DND-41 (cell line): ENCODE measurements at regions not wholly inside any gene's neighbourhood (a gene's known extent, or its start where the extent isn't known, plus 50 kb on each side); places are given as distances from the start of the nearest gene placed in this dataset.
"Not testable (repeated sequence)": the region's sequence is repeated elsewhere in the genome, so short reads cannot be mapped to it uniquely, and the experiment has no call there.

Source experiments
- ATAC-seq: fragments of 200-7000 bp; cut with Tn5 transposase; 3 replicates; pipeline ENCODE4 v1.9.1; 2021; ENCODE audit warnings: low read depth; ENCODE audit not compliant: insufficient read depth
- DNase-seq: peaks from one replicate; pipeline ENCODE4 v3.0.0-alpha.2; 2020
- H2AFZ ChIP-seq: 2 replicates; pipeline ENCODE4 v1.6.0; 2012; ENCODE audit warnings: low read depth, low read length
- H3K27ac ChIP-seq: 2 replicates; pipeline ENCODE4 v1.5.1; 2012; ENCODE audit warnings: low read length, inconsistent platforms
- H3K27me3 ChIP-seq: fragments of 200-600 bp; sonication (generic); 2 replicates; pipeline ENCODE4 v1.6.0; 2012; ENCODE audit warnings: low read length, mild to moderate bottlenecking, inconsistent platforms; ENCODE audit not compliant: insufficient read depth, poor library complexity
- H3K36me3 ChIP-seq: 2 replicates; pipeline ENCODE4 v1.5.1; 2012; ENCODE audit warnings: low read length, inconsistent platforms; ENCODE audit not compliant: insufficient read depth
- H3K4me1 ChIP-seq: 2 replicates; pipeline ENCODE4 v1.5.1; 2012; ENCODE audit warnings: mild to moderate bottlenecking, low read length; ENCODE audit not compliant: insufficient read depth
- H3K4me2 ChIP-seq: 2 replicates; pipeline ENCODE4 v1.6.0; 2012; ENCODE audit warnings: mild to moderate bottlenecking, moderate library complexity, low read length, inconsistent platforms; ENCODE audit not compliant: insufficient read depth
- H3K4me3 ChIP-seq, 2 experiments: fragments of 200-600 bp in 1 of 2; shearing (Covaris generic) in 1 of 2; 2 replicates each; pipeline ENCODE4 v1.5.1; 2012 to 2016; ENCODE audit warnings: inconsistent platforms in 2 of 2, low read length in 2 of 2, mild to moderate bottlenecking in 2 of 2, low read depth in 1 of 2, moderate library complexity in 1 of 2
- H3K79me2 ChIP-seq: 2 replicates; pipeline ENCODE4 v1.6.0; 2012; ENCODE audit warnings: low read length, inconsistent platforms; ENCODE audit not compliant: insufficient read depth
- H3K9ac ChIP-seq: 2 replicates; pipeline ENCODE4 v1.6.0; 2012; ENCODE audit warnings: low read depth, mild to moderate bottlenecking, inconsistent platforms, low read length, moderate library complexity
- H3K9me3 ChIP-seq: 2 replicates; pipeline ENCODE4 v1.5.1; 2012; ENCODE audit warnings: low read length, moderate library complexity, mild to moderate bottlenecking, inconsistent platforms; ENCODE audit not compliant: insufficient read depth, severe bottlenecking
- H4K20me1 ChIP-seq: 2 replicates; pipeline ENCODE4 v1.6.0; 2012; ENCODE audit warnings: low read length; ENCODE audit not compliant: insufficient read depth
- CTCF ChIP-seq: IDR thresholded peaks from 2 replicates; pipeline ENCODE4 v1.5.1; 2012; ENCODE audit warnings: borderline replicate concordance, low read length, moderate library complexity, mild to moderate bottlenecking; ENCODE audit not compliant: poor library complexity, severe bottlenecking; ENCODE audit errors: extremely low read depth
- EZH2 ChIP-seq: IDR thresholded peaks from 3 replicates; pipeline ENCODE4 v1.6.1; 2012; ENCODE audit warnings: borderline replicate concordance, low read depth, mild to moderate bottlenecking, moderate library complexity, low read length, inconsistent platforms; ENCODE audit not compliant: severe bottlenecking

DNA sequence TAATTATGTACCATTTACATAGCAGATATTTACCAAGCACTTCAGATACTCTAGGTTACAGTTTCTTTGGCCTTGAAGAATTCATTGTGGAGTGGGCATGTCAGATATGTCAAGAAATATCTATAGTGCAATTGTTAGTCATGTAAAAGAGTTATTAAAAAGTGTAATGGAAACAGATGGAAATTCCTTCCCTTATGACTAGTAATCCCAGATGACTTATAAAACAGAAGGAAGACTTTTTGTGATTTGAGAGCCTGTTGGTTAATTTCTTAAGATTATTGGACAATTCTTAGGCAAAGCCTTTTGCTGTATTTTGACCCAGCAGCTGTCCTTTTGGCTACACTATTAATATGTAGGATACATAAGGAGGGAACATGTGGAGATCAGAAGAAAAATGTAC lies 708.9 kb upstream of the NECTIN3 start:
- DNase-seq (no peak), ATAC-seq (no peak)
- H3K79me2 ChIP-seq = no peaks in the 10 kb centered on the region
- H3K27me3 ChIP-seq = no peaks in the 10 kb centered on the region
- H2AFZ ChIP-seq = no peak overlapping the region
- no peaks in the 10 kb centered on the region for H3K9me3 ChIP-seq
- TF ChIP-seq CTCF (no peak), EZH2 (no peak)
- no peaks in the 10 kb centered on the region for H3K4me1 ChIP-seq
- no peak overlapping the region for H3K27ac ChIP-seq
- H3K4me2 ChIP-seq = no peak overlapping the region
- H3K4me3 ChIP-seq = no peak overlapping the region
- no peak overlapping the region for H3K9ac ChIP-seq
- no peaks in the 10 kb centered on the region for H4K20me1 ChIP-seq
- no peaks in the 10 kb centered on the region for H3K36me3 ChIP-seq

- H3K9me3 ChIP-seq, H2AFZ ChIP-seq, H3K36me3 ChIP-seq, H3K27ac ChIP-seq, H3K79me2 ChIP-seq, DNase-seq, H3K9ac ChIP-seq, H3K4me1 ChIP-seq, H4K20me1 ChIP-seq, H3K4me3 ChIP-seq, ATAC-seq, H3K4me2 ChIP-seq, H3K27me3 ChIP-seq: not testable (repeated sequence)
These were observed 704.3 kb upstream of the NECTIN3 start for GRCh38 chr3:110367289-110367688.

DNA sequence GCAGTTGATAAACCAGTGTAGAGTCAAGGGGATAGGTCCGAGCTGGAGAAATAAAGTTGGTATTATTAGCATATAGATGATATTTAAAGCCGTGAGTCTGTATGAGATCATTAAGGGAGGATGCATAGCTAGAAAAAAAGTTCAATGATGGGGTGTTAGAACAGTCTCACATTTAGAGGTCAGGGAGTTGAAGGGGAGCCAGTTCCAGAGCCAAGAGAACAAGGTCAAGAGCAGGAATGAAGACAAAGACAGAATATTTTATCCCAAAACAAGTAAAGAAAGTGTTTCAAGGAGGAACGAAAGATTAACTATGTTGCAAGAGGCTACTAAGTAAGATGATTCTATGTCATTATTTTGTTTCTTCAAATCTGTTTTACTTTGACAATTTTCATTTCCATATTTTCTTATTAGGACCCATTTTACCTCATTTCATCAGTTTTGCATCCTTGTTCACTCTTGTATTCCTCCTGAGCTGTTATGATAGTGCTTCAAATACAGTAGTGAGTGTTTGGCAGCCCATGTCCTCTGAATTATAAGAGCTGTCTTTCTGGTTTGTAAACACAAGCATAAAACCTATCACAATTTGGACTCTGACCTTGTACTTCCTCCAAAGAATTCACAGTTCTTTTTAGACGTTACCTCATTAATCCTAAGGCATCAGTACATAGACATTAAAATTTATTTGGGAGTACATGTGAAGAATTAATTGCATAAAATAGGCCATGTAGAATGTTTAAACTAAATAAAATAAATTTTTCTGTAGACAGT lies 695.7 kb upstream of the NECTIN3 start:
- Histone ChIP-seq H2AFZ (no peak overlapping the region), H4K20me1 (no peaks in the 10 kb centered on the region), H3K27ac (no peak overlapping the region)

DNA sequence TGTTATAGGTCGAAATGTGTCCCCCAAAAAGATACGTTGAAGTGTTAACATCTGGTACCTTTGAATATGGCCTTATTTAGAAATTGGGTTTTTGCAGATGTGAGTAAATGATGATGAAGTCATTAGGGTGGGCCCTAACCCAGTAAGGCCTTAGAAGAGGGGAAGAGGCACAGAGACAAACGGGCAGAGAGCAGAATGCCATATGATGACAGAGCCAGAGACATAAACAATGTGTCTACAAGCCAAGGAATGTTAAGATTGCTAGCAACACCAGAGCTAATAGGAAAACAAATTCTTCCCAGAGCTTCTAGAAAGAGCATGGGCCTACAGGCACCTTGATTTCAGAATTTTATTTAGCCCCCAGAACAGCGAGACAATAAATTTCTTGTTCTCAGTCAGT lies 693.1 kb upstream of the NECTIN3 start:
- Histone ChIP-seq H3K4me1 (no peaks in the 10 kb centered on the region), H3K36me3 (no peaks in the 10 kb centered on the region), H2AFZ (no peak overlapping the region), H3K9me3 (no peaks in the 10 kb centered on the region), H3K9ac (no peak overlapping the region), H3K79me2 (no peaks in the 10 kb centered on the region), H3K27ac (no peak overlapping the region), H3K4me3 (no peak overlapping the region), H4K20me1 (no peaks in the 10 kb centered on the region), H3K4me2 (no peak overlapping the region), H3K27me3 (no peaks in the 10 kb centered on the region)
- ATAC-seq (no peak), DNase-seq (no peak)
- no peak for TF ChIP-seq EZH2
- TF ChIP-seq CTCF = no peak

More for the DNA sequence above, 695.7 kb upstream of the NECTIN3 start:
- no peaks in the 10 kb centered on the region for H3K4me1 ChIP-seq
- no peaks in the 10 kb centered on the region for H3K27me3 ChIP-seq
- H3K4me2 ChIP-seq = no peak overlapping the region
- no peaks in the 10 kb centered on the region for H3K9me3 ChIP-seq
- no peak overlapping the region for H3K4me3 ChIP-seq
- ATAC-seq (no peak), DNase-seq (no peak)
- H3K79me2 ChIP-seq = no peaks in the 10 kb centered on the region
- TF ChIP-seq EZH2 = no peak
- TF ChIP-seq CTCF = no peak
- no peaks in the 10 kb centered on the region for H3K36me3 ChIP-seq
- H3K9ac ChIP-seq = no peak overlapping the region
